HFFc6 (cell line): ENCODE measurements at regions not wholly inside any gene's neighbourhood (a gene's known extent, or its start where the extent isn't known, plus 50 kb on each side); places are given as distances from the start of the nearest gene placed in this dataset.

Experiments used
- DNase-seq: peaks from one replicate; pipeline ENCODE4 v3.0.0-alpha.2; 2018
- H3K27ac Mint-ChIP-seq: 2 replicates; pipeline ENCODE4 v1.8.0; 2020; ENCODE audit warnings: mild to moderate bottlenecking, mixed read lengths
- H3K27me3 Mint-ChIP-seq: 2 replicates; pipeline ENCODE4 v1.8.0; 2021; ENCODE audit warnings: mild to moderate bottlenecking, moderate library complexity, mixed read lengths; ENCODE audit not compliant: insufficient read depth
- H3K36me3 Mint-ChIP-seq: 2 replicates; pipeline ENCODE4 v1.8.0; 2021; ENCODE audit warnings: low read depth, mixed read lengths
- H3K4me1 Mint-ChIP-seq: 2 replicates; pipeline ENCODE4 v1.8.0; 2020; ENCODE audit warnings: low read depth, mixed read lengths
- H3K4me3 Mint-ChIP-seq: 2 replicates; pipeline ENCODE4 v1.8.0; 2020; ENCODE audit warnings: mild to moderate bottlenecking, moderate library complexity, mixed read lengths
- H3K9me3 Mint-ChIP-seq: 2 replicates; pipeline ENCODE4 v1.8.0; 2020; ENCODE audit warnings: mild to moderate bottlenecking, mixed read lengths
- TF ChIP-seq, protein P1 (sequence below): fragments of 200-600 bp; sonication (generic); IDR thresholded peaks from 2 replicates; pipeline ENCODE4 v1.5.0; 2021; ENCODE audit warnings: antibody characterized with exemption, mild to moderate bottlenecking

- H3K36me3 Mint-ChIP-seq, result no peaks in the 10 kb centered on the region
- 0 out of 2 replicates have a peak, but pooled peaks cover 7% of the 10 kb centered on the region for H3K4me1 Mint-ChIP-seq
- no peak for DNase-seq
- TF ChIP-seq, protein P1, sequence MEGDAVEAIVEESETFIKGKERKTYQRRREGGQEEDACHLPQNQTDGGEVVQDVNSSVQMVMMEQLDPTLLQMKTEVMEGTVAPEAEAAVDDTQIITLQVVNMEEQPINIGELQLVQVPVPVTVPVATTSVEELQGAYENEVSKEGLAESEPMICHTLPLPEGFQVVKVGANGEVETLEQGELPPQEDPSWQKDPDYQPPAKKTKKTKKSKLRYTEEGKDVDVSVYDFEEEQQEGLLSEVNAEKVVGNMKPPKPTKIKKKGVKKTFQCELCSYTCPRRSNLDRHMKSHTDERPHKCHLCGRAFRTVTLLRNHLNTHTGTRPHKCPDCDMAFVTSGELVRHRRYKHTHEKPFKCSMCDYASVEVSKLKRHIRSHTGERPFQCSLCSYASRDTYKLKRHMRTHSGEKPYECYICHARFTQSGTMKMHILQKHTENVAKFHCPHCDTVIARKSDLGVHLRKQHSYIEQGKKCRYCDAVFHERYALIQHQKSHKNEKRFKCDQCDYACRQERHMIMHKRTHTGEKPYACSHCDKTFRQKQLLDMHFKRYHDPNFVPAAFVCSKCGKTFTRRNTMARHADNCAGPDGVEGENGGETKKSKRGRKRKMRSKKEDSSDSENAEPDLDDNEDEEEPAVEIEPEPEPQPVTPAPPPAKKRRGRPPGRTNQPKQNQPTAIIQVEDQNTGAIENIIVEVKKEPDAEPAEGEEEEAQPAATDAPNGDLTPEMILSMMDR, result no peak
- H3K9me3 Mint-ChIP-seq, result peaks cover 12% of the 10 kb centered on the region
- no peak overlapping the region for H3K4me3 Mint-ChIP-seq
- H3K27me3 Mint-ChIP-seq, result no peaks in the 10 kb centered on the region
- H3K27ac Mint-ChIP-seq, result no peak overlapping the region
Observed at GRCh38 chr7:96486681-96487080, 164.8 kb upstream of the SLC25A13 start.

DNA sequence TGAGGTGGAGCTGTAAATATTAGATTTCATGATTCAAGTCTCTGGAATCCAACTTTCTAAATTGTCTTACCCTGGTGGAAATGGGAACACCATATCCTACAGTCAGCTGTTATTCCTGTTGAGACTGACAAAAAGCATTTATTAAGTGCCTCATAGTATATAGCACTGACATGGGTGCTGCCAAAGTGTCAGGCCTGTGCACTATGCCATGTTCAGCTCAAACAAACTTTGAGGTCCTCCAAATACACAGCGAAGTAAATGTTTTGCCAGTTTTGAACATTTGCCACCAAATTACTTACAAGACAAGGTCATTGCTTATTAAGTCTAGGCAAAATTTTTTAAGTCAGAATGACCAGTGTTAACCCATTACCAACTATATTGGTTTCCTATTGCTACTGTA lies 162.9 kb upstream of the SLC25A13 start:
- H3K27ac Mint-ChIP-seq, result no peak overlapping the region
- H3K27me3 Mint-ChIP-seq, result no peaks in the 10 kb centered on the region
- peaks cover 12% of the 10 kb centered on the region for H3K9me3 Mint-ChIP-seq
- H3K4me3 Mint-ChIP-seq, result no peak overlapping the region
- TF ChIP-seq, protein P1, result no peak
- DNase-seq, result no peak
- 0 out of 2 replicates have a peak, but pooled peaks cover 7% of the 10 kb centered on the region for H3K4me1 Mint-ChIP-seq
- H3K36me3 Mint-ChIP-seq, result no peaks in the 10 kb centered on the region

DNA sequence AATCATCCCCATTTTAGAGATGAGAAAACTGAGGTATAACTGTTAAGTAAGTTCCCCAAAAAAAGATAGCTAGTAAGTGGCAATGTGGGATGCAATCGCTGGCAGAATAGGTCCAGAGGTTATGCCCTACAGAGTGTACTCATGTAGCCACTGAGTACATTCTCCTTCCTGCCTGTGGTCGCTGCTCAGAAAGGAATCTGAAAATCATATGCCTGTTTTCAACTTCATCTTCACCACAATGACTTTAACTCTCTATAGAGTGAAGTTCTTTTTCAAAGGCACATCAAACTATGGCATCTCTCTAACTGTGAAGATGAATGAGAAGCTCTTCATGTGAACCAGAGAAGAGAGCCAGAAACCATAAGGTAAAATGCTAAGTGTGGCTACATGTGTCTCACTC lies 162.2 kb upstream of the SLC25A13 start:
- DNase-seq, result no peak
- H3K9me3 Mint-ChIP-seq, result peaks cover 12% of the 10 kb centered on the region; the same call in 1 of the 2 replicates
- H3K4me3 Mint-ChIP-seq, result no peak overlapping the region
- H3K36me3 Mint-ChIP-seq, result no peaks in the 10 kb centered on the region
- H3K27ac Mint-ChIP-seq, result no peak overlapping the region
- H3K27me3 Mint-ChIP-seq, result no peaks in the 10 kb centered on the region
- 0 out of 2 replicates have a peak, but pooled peaks cover 7% of the 10 kb centered on the region for H3K4me1 Mint-ChIP-seq
- TF ChIP-seq, protein P1, result no peak

GRCh38 chr7:96481796-96482195 lies 159.9 kb upstream of the SLC25A13 start:
- Mint-ChIP-seq H3K27ac (peak overlapping the region; percentile 26; the same call in 1 of the 2 replicates), H3K36me3 (no peaks in the 10 kb centered on the region), H3K4me3 (no peak overlapping the region), H3K27me3 (no peaks in the 10 kb centered on the region), H3K9me3 (peaks cover 7% of the 10 kb centered on the region; the same call in 1 of the 2 replicates), H3K4me1 (0 out of 2 replicates have a peak, but pooled peaks cover 7% of the 10 kb centered on the region)
- TF ChIP-seq, protein P1, result no peak
- DNase-seq, result peak; percentile 0

DNA sequence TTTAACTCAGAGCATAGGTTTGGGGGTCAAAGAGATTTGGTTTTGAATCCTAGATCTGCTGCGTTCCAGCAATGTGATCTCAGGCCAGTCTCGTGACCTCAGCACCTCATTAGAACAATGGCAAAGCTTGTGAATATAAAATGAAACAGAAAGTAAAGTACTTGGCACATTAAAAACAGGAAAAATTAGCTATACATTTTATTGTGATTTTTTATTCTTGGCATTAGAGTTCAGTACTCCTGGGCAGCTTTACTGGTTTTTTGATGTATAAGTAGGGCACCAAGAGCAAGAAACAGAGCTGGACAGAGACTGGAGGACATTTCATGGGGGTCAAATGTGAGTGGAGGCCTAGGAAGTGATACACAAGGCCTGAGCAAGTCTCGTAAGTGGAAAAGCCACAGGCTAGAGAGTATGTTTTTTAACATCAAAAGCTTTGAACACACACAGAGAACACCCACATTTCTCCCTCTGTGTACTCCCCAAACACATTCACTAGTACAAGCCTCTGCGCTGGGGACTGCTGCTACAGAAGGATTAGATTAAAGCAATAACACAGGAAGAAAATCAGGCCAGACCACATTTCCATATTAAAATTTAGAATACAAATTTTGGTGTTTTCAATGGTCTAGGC lies 157.2 kb upstream of the SLC25A13 start:
- DNase-seq, result no peak
- no peak overlapping the region for H3K27ac Mint-ChIP-seq
- no peaks in the 10 kb centered on the region for H3K27me3 Mint-ChIP-seq
- peak overlapping the region; percentile 18; the same call in 1 of the 2 replicates for H3K4me3 Mint-ChIP-seq
- H3K36me3 Mint-ChIP-seq, result no peaks in the 10 kb centered on the region
- 0 out of 2 replicates have a peak, but pooled peaks cover 7% of the 10 kb centered on the region for H3K4me1 Mint-ChIP-seq
- no peaks in the 10 kb centered on the region; the same call in 1 of the 2 replicates for H3K9me3 Mint-ChIP-seq
- TF ChIP-seq, protein P1, result no peak
